Common myeloid progenitor, CD34-positive (primary cell): ENCODE measurements at regions not wholly inside any gene's neighbourhood (a gene's known extent, or its start where the extent isn't known, plus 50 kb on each side); places are given as distances from the start of the nearest gene placed in this dataset.

Experiments used
- CTCF ChIA-PET: fragments of 350-600 bp; sonication (Branson Sonifier 250); formaldehyde crosslinking; loops from one replicate; lab custom pipeline; 2021; ENCODE audit warnings: antibody characterized with exemption; lab: Charles Lee
- POLR2A ChIA-PET: fragments of 350-600 bp; sonication (Branson Sonifier 250); formaldehyde crosslinking; loops from one replicate; lab custom pipeline; 2021; ENCODE audit warnings: antibody characterized with exemption; lab: Charles Lee
- DNase-seq, 3 donors: peaks; one replicate each; pipeline versions ENCODE4 v3.0.0 to v3.0.0-alpha.2; 2013
- H3K27ac ChIP-seq, 2 experiments: 1 replicate in 1 of 2; 2 replicates in 1 of 2; pipeline ENCODE4 v1.7.0; 2013; ENCODE audit warnings: inconsistent platforms in 2 of 2, low read length in 2 of 2, mild to moderate bottlenecking in 2 of 2, low read depth in 1 of 2, moderate library complexity in 1 of 2; ENCODE audit not compliant: severe bottlenecking in 2 of 2, insufficient read depth in 1 of 2, poor library complexity in 1 of 2
- H3K27me3 ChIP-seq, 5 experiments: replicated peaks in 2 of 5; 1 replicate in 3 of 5; 2 replicates in 2 of 5; pipeline versions ENCODE4 v1.6.1 to v1.7.0; 2013; ENCODE audit warnings: low read length in 4 of 5, mild to moderate bottlenecking in 2 of 5, moderate library complexity in 2 of 5, inconsistent platforms in 1 of 5; ENCODE audit not compliant: insufficient read depth in 5 of 5, control insufficient read depth in 4 of 5
- H3K36me3 ChIP-seq, 4 experiments: 1 replicate in 2 of 4; 2 replicates in 2 of 4; pipeline versions ENCODE4 v1.6.1 to v1.7.0; 2013; ENCODE audit warnings: low read length in 3 of 4, control low read depth in 1 of 4, mild to moderate bottlenecking in 1 of 4; ENCODE audit not compliant: control insufficient read depth in 4 of 4, insufficient read depth in 4 of 4
- H3K4me1 ChIP-seq, 4 experiments: 1 replicate in 3 of 4; 2 replicates in 1 of 4; pipeline versions ENCODE4 v1.6.1 to v1.7.1; 2013; ENCODE audit warnings: low read length in 3 of 4, mild to moderate bottlenecking in 3 of 4, control low read depth in 1 of 4, inconsistent platforms in 1 of 4, moderate library complexity in 1 of 4; ENCODE audit not compliant: control insufficient read depth in 4 of 4, insufficient read depth in 4 of 4; ENCODE audit errors: control extremely low read depth in 1 of 4
- H3K4me3 ChIP-seq, 7 experiments: 1 replicate in 4 of 7; 2 replicates in 3 of 7; pipeline versions ENCODE4 v1.5.1 to v1.7.0; 2013; ENCODE audit warnings: mild to moderate bottlenecking in 7 of 7, low read length in 6 of 7, moderate library complexity in 6 of 7, inconsistent platforms in 2 of 7, low read depth in 2 of 7, control low read depth in 1 of 7; ENCODE audit not compliant: insufficient read depth in 4 of 7, control insufficient read depth in 1 of 7; ENCODE audit errors: extremely low read depth in 1 of 7
- H3K9me3 ChIP-seq, 5 experiments: 1 replicate in 4 of 5; 2 replicates in 1 of 5; pipeline versions ENCODE4 v1.6.1 to v1.7.1; 2013; ENCODE audit warnings: low read length in 4 of 5, mild to moderate bottlenecking in 2 of 5, inconsistent platforms in 1 of 5, low read depth in 1 of 5, moderate library complexity in 1 of 5; ENCODE audit not compliant: control insufficient read depth in 4 of 5, insufficient read depth in 2 of 5; ENCODE audit errors: control extremely low read depth in 1 of 5
- WGBS: methylation state at CpG from one replicate; pipeline ENCODE4 v1.1.5; 2013; ENCODE audit not compliant: insufficient coverage; 5-methylcytosine and 5-hydroxymethylcytosine counted together

GRCh38 chr4:128665514-128665913 is 144.0 kb upstream of the JADE1 start:
- Histone ChIP-seq H3K27ac (no peak overlapping the region), H3K9me3 (no peaks in the 10 kb centered on the region), H3K4me1 (no peaks in the 10 kb centered on the region), H3K36me3 (no peaks in the 10 kb centered on the region), H3K27me3 (no peaks in the 10 kb centered on the region), H3K4me3 (no peak overlapping the region)
- ChIA-PET CTCF (no interaction called here), POLR2A (interaction anchor here (0.7 kb wide), 1 partner anchor 71 kb away, joined by 3 read pairs; no protein-coding TSS in a partner anchor)
- no CpG with 5 or more reads among the region's 2 CpGs for WGBS
- no peak for DNase-seq

- CTCF ChIA-PET: no interaction called here
- H3K4me3 ChIP-seq: no peak overlapping the region
- DNase-seq: peak in 1 of 3 donors; percentile 3
These were observed 146.2 kb upstream of the JADE1 start for GRCh38 chr4:128663325-128663724.

GRCh38 chr4:128661479-128661878 is 148.0 kb upstream of the JADE1 start:
- Histone ChIP-seq H3K4me3 (no peak overlapping the region), H3K27ac (no peak overlapping the region), H3K27me3 (no peaks in the 10 kb centered on the region), H3K4me1 (peaks cover 0 to 9% (median 0%) of the 10 kb centered on the region in 4 experiments), H3K36me3 (no peaks in the 10 kb centered on the region), H3K9me3 (no peaks in the 10 kb centered on the region)
- DNase-seq: no peak
- CTCF ChIA-PET: interaction anchor here (0.6 kb wide), 1 partner anchor 17 kb away, joined by 3 read pairs; no protein-coding TSS in a partner anchor
- POLR2A ChIA-PET: no interaction called here
- WGBS: 94% methylated on average over 5 of the region's 6 CpGs

More at GRCh38 chr4:128663325-128663724, 146.2 kb upstream of the JADE1 start:
- no peaks in the 10 kb centered on the region for H3K27me3 ChIP-seq
- no peak overlapping the region for H3K27ac ChIP-seq
- 65% methylated on average over 3 of the region's 3 CpGs for whole genome bisulfite sequencing
- H3K9me3 ChIP-seq: no peaks in the 10 kb centered on the region
- no peaks in the 10 kb centered on the region for H3K36me3 ChIP-seq
- POLR2A ChIA-PET: no interaction called here
- peaks cover 0 to 3% (median 0%) of the 10 kb centered on the region in 4 experiments for H3K4me1 ChIP-seq

- H3K27ac ChIP-seq: no peak overlapping the region
- H3K4me3 ChIP-seq: no peak overlapping the region
- 74% methylated on average over 2 of the region's 3 CpGs for WGBS
- H3K4me1 ChIP-seq: peaks cover 0 to 9% (median 0%) of the 10 kb centered on the region in 4 experiments
- ChIA-PET CTCF (no interaction called here), POLR2A (no interaction called here)
- DNase-seq: no peak
- H3K9me3 ChIP-seq: no peaks in the 10 kb centered on the region
- H3K36me3 ChIP-seq: no peaks in the 10 kb centered on the region
- H3K27me3 ChIP-seq: no peaks in the 10 kb centered on the region
These were observed 148.9 kb upstream of the JADE1 start for GRCh38 chr4:128660361-128661215.

GRCh38 chr4:128658214-128658631 is 151.3 kb upstream of the JADE1 start:
- H3K4me1 ChIP-seq: peaks cover 0 to 9% (median 0%) of the 10 kb centered on the region in 4 experiments
- 93% methylated on average over 2 of the region's 4 CpGs for WGBS
- H3K36me3 ChIP-seq: no peaks in the 10 kb centered on the region
- H3K27me3 ChIP-seq: no peaks in the 10 kb centered on the region
- no peak overlapping the region for H3K27ac ChIP-seq
- POLR2A ChIA-PET: no interaction called here
- CTCF ChIA-PET: no interaction called here
- no peaks in the 10 kb centered on the region for H3K9me3 ChIP-seq
- H3K4me3 ChIP-seq: no peak overlapping the region
- peak in 2 of 3 donors; percentile 0 to 1 for DNase-seq

- Histone ChIP-seq H3K4me3 (no peak overlapping the region), H3K4me1 (peaks cover 0 to 9% (median 0%) of the 10 kb centered on the region in 4 experiments), H3K27me3 (no peaks in the 10 kb centered on the region), H3K9me3 (no peaks in the 10 kb centered on the region), H3K36me3 (no peaks in the 10 kb centered on the region), H3K27ac (no peak overlapping the region)
- POLR2A ChIA-PET: no interaction called here
- no peak for DNase-seq
- WGBS: 100% methylated on average over 2 of the region's 4 CpGs
- CTCF ChIA-PET: no interaction called here
These were observed 151.9 kb upstream of the JADE1 start for GRCh38 chr4:128657638-128658037.

GRCh38 chr4:128654465-128654864 is 155.0 kb upstream of the JADE1 start:
- CTCF ChIA-PET: no interaction called here
- peaks cover 0 to 9% (median 0%) of the 10 kb centered on the region in 4 experiments for H3K4me1 ChIP-seq
- H3K36me3 ChIP-seq: no peaks in the 10 kb centered on the region
- POLR2A ChIA-PET: no interaction called here
- H3K27ac ChIP-seq: no peak overlapping the region
- DNase-seq: no peak
- 97% methylated on average over 3 of the region's 3 CpGs for WGBS
- H3K4me3 ChIP-seq: no peak overlapping the region
- no peaks in the 10 kb centered on the region for H3K27me3 ChIP-seq
- H3K9me3 ChIP-seq: no peaks in the 10 kb centered on the region
